Astrocyte (in vitro differentiated cells and primary cell): ENCODE measurements at regions not wholly inside any gene's neighbourhood (a gene's known extent, or its start where the extent isn't known, plus 50 kb on each side); places are given as distances from the start of the nearest gene placed in this dataset.

Source experiments
- DNase-seq: peaks from one replicate; pipeline ENCODE4 v3.0.0-alpha.2; 2010; ENCODE audit warnings: low read depth
- FAIRE-seq: peaks from 2 replicates; lab custom pipeline; 2011; peaks lifted over from hg19 to GRCh38; lab: Jason Lieb, UNC
- H2AFZ ChIP-seq: 2 replicates; pipeline ENCODE4 v1.6.0; 2012; ENCODE audit warnings: low read depth, low read length, inconsistent platforms
- H3K27ac ChIP-seq: 2 replicates; pipeline ENCODE4 v1.5.1; 2011; ENCODE audit warnings: low read depth, low read length, inconsistent platforms
- H3K27me3 ChIP-seq: 2 replicates; pipeline ENCODE4 v1.6.0; 2011; ENCODE audit warnings: low read length, inconsistent platforms; ENCODE audit not compliant: insufficient read depth
- H3K36me3 ChIP-seq: 2 replicates; pipeline ENCODE4 v1.5.1; 2011; ENCODE audit warnings: low read length, inconsistent platforms; ENCODE audit not compliant: insufficient read depth
- H3K4me1 ChIP-seq: 2 replicates; pipeline ENCODE4 v1.5.1; 2011; ENCODE audit warnings: low read length, inconsistent platforms; ENCODE audit not compliant: insufficient read depth
- H3K4me2 ChIP-seq: 2 replicates; pipeline ENCODE4 v1.6.0; 2012; ENCODE audit warnings: low read length, inconsistent platforms
- H3K4me3 ChIP-seq: 2 replicates; pipeline ENCODE4 v1.5.1; 2011; ENCODE audit warnings: low read depth, mild to moderate bottlenecking, low read length, inconsistent platforms; ENCODE audit not compliant: insufficient read depth
- H3K79me2 ChIP-seq: 2 replicates; pipeline ENCODE4 v1.6.0; 2012; ENCODE audit warnings: mild to moderate bottlenecking, low read length, inconsistent platforms; ENCODE audit not compliant: insufficient read depth
- H3K9ac ChIP-seq: 2 replicates; pipeline ENCODE4 v1.6.0; 2012; ENCODE audit warnings: mild to moderate bottlenecking, low read length, inconsistent platforms
- H3K9me3 ChIP-seq: 2 replicates; pipeline ENCODE4 v1.5.1; 2012; ENCODE audit warnings: low read depth, mild to moderate bottlenecking, low read length, inconsistent platforms; ENCODE audit not compliant: insufficient read depth
- H4K20me1 ChIP-seq: 2 replicates; pipeline ENCODE4 v1.6.0; 2012; ENCODE audit warnings: low read length, inconsistent platforms; ENCODE audit not compliant: insufficient read depth
- H3K27ac Mint-ChIP-seq: one replicate; pipeline ENCODE4 v1.8.0; 2021; ENCODE audit warnings: mild to moderate bottlenecking, mixed read lengths; ENCODE audit not compliant: unreplicated experiment
- H3K27me3 Mint-ChIP-seq: one replicate; pipeline ENCODE4 v1.8.0; 2021; ENCODE audit warnings: low read depth, mixed read lengths; ENCODE audit not compliant: unreplicated experiment
- H3K36me3 Mint-ChIP-seq: one replicate; pipeline ENCODE4 v1.8.0; 2021; ENCODE audit warnings: low read depth, mixed read lengths; ENCODE audit not compliant: unreplicated experiment
- H3K4me1 Mint-ChIP-seq: one replicate; pipeline ENCODE4 v1.8.0; 2021; ENCODE audit warnings: low read depth, mixed read lengths; ENCODE audit not compliant: unreplicated experiment
- H3K4me3 Mint-ChIP-seq: one replicate; pipeline ENCODE4 v1.8.0; 2021; ENCODE audit warnings: mild to moderate bottlenecking, moderate library complexity, mixed read lengths; ENCODE audit not compliant: unreplicated experiment
- H3K9me3 Mint-ChIP-seq: one replicate; pipeline ENCODE4 v1.8.0; 2021; ENCODE audit warnings: mild to moderate bottlenecking, mixed read lengths; ENCODE audit not compliant: unreplicated experiment
- EZH2 ChIP-seq: IDR thresholded peaks from 2 replicates; pipeline ENCODE4 v1.6.1; 2012; ENCODE audit warnings: mild to moderate bottlenecking, low read length, inconsistent platforms; ENCODE audit not compliant: insufficient read depth
- TF ChIP-seq, protein P1 (sequence below): IDR thresholded peaks from 2 replicates; pipeline ENCODE4 v1.5.1; 2011; ENCODE audit warnings: low read depth, mild to moderate bottlenecking, inconsistent platforms, low read length, moderate library complexity; ENCODE audit not compliant: insufficient read depth

DNA sequence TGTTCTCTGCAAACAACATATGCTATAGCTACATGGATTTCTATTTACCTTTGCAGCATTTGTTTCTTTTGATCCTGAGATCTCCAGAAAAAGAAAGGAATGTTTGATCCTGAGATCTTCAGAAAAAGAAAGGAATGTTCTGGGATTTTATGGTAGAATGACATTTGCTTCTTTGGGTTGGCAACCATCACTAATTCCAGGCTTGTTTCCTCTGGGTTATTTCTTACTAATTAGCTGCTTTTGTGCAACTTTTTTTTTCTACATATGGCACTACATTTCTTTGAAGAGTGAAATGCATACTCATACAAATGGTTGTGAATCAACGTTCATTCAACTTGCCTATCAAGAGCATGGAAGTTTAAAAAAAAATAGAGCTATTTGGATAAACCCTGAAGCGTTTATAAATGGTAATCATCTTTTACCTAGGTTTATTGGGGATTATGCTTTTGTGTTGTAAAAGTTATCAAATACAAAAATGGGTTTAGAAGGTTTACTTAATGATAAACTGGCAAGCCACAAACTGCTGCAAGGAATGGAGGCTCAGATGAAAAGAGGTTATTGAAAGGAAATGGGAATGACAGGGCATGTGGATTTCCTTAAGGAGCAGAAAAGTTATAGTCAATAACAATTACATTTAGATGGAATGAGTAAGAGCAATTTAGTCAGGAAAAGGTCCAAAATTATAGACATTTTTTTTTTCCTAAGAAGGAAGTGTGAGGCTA lies 95.6 kb upstream of the PCDH18 start:
- Histone ChIP-seq H3K4me2 (no peak overlapping the region), H3K9ac (no peak overlapping the region), H4K20me1 (no peaks in the 10 kb centered on the region), H2AFZ (no peak overlapping the region), H3K4me1 (no peaks in the 10 kb centered on the region), H3K27me3 (no peaks in the 10 kb centered on the region), H3K27ac (no peak overlapping the region), H3K79me2 (no peaks in the 10 kb centered on the region), H3K4me3 (no peak overlapping the region), H3K9me3 (no peaks in the 10 kb centered on the region), H3K36me3 (no peaks in the 10 kb centered on the region)
- no peak for TF ChIP-seq EZH2
- TF ChIP-seq, protein P1, sequence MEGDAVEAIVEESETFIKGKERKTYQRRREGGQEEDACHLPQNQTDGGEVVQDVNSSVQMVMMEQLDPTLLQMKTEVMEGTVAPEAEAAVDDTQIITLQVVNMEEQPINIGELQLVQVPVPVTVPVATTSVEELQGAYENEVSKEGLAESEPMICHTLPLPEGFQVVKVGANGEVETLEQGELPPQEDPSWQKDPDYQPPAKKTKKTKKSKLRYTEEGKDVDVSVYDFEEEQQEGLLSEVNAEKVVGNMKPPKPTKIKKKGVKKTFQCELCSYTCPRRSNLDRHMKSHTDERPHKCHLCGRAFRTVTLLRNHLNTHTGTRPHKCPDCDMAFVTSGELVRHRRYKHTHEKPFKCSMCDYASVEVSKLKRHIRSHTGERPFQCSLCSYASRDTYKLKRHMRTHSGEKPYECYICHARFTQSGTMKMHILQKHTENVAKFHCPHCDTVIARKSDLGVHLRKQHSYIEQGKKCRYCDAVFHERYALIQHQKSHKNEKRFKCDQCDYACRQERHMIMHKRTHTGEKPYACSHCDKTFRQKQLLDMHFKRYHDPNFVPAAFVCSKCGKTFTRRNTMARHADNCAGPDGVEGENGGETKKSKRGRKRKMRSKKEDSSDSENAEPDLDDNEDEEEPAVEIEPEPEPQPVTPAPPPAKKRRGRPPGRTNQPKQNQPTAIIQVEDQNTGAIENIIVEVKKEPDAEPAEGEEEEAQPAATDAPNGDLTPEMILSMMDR = no peak
- no peak for FAIRE-seq
- no peak overlapping the region for H3K27ac Mint-ChIP-seq
- no peaks in the 10 kb centered on the region for H3K27me3 Mint-ChIP-seq
- no peaks in the 10 kb centered on the region for H3K9me3 Mint-ChIP-seq
- H3K4me1 Mint-ChIP-seq = peaks cover 2% of the 10 kb centered on the region
- no peaks in the 10 kb centered on the region for H3K36me3 Mint-ChIP-seq
- H3K4me3 Mint-ChIP-seq = no peak overlapping the region
- DNase-seq = no peak

DNA sequence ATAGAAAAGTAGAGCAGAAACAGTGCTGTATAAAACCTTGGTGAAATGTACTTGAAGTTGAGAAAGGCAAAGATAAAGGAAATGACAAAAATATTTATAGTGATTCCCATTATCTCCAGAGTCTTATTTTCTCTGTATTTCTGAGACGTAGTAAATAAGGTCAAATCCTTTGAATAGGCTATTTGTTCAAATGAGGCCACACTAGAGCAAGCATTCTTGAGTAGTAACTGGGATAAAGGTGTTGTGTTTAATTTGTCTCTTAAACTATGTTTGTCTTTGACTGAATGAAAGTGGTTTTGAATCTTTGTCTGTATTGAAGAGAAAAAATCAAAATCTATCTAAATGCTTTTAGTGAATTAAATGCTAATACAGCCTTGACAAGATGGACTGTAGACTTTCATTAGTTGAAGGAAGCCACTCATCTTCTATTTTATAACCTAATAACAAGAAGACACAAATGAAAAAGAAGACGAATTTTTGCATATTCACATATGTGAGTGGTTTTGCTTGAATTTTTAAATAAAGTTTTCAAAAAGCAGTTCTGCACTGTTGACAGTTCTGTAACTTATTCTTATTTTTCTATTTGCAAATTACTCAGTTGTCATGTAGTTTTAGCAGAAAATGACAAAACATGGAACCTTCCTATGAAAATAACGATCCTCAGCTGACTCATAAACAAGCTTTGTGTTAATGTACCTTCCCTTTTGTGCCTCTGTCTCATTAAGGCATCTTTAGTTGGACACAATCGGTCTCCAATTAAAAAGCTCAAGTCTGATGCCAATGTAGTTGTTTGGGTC lies 94.8 kb upstream of the PCDH18 start:
- H3K4me3 Mint-ChIP-seq = no peak overlapping the region
- Histone ChIP-seq H3K9ac (no peak overlapping the region), H2AFZ (no peak overlapping the region), H3K36me3 (no peaks in the 10 kb centered on the region), H3K27me3 (no peaks in the 10 kb centered on the region), H3K4me1 (no peaks in the 10 kb centered on the region), H3K4me3 (no peak overlapping the region), H3K4me2 (no peak overlapping the region), H3K9me3 (no peaks in the 10 kb centered on the region), H3K27ac (no peak overlapping the region), H4K20me1 (no peaks in the 10 kb centered on the region), H3K79me2 (no peaks in the 10 kb centered on the region)
- peaks cover 2% of the 10 kb centered on the region for H3K4me1 Mint-ChIP-seq
- H3K36me3 Mint-ChIP-seq = no peaks in the 10 kb centered on the region
- no peak for FAIRE-seq
- TF ChIP-seq EZH2 = no peak
- TF ChIP-seq, protein P1 = no peak
- H3K9me3 Mint-ChIP-seq = no peaks in the 10 kb centered on the region
- no peak for DNase-seq
- no peak overlapping the region for H3K27ac Mint-ChIP-seq
- H3K27me3 Mint-ChIP-seq = no peaks in the 10 kb centered on the region
